ENCODE measurements at regions not wholly inside any gene's neighbourhood (a gene's known extent, or its start where the extent isn't known, plus 50 kb on each side); places are given as distances from the start of the nearest gene placed in this dataset.

GRCh38 chr2:6072768-6073167, 380.6 kb downstream of the SOX11 start:
- no peak for TF ChIP-seq TOX (CRISPR knock-in tag; IDR thresholded peaks at IDR 0.05; ENCODE audit: borderline replicate concordance)
- TF ChIP-seq POU6F1 (CRISPR knock-in tag; IDR thresholded peaks at IDR 0.05; ENCODE audit: borderline replicate concordance, low read depth), result no peak
- TF ChIP-seq BACH2 (CRISPR knock-in tag; IDR thresholded peaks at IDR 0.05; ENCODE audit: borderline replicate concordance), result no peak
- TF ChIP-seq ZNF70 (CRISPR knock-in tag; IDR thresholded peaks at IDR 0.05), result no peak
- no peak for TF ChIP-seq TSHZ2 (CRISPR knock-in tag; IDR thresholded peaks at IDR 0.05)
- TF ChIP-seq ZFP3 (CRISPR knock-in tag; IDR thresholded peaks at IDR 0.05), result no peak
- TF ChIP-seq ESRRG (CRISPR knock-in tag; IDR thresholded peaks at IDR 0.05), result no peak
- TF ChIP-seq ISL1 (CRISPR knock-in tag; IDR thresholded peaks at IDR 0.05), result no peak
- no peak for TF ChIP-seq TCF4 (CRISPR knock-in tag; IDR thresholded peaks at IDR 0.05; ENCODE audit: borderline replicate concordance)
- no peak for TF ChIP-seq OSR1 (CRISPR knock-in tag; IDR thresholded peaks at IDR 0.05)
- no peak for TF ChIP-seq RARB (CRISPR knock-in tag; IDR thresholded peaks at IDR 0.05)
- no peak for TF ChIP-seq ZFP30 (CRISPR knock-in tag; IDR thresholded peaks at IDR 0.05)
- TF ChIP-seq GLIS3 (CRISPR knock-in tag; IDR thresholded peaks at IDR 0.05), result no peak
- TF ChIP-seq CSRNP3 (CRISPR knock-in tag; IDR thresholded peaks at IDR 0.05), result no peak
- ATAC-seq, result no peak

GRCh38 chr2:6073191-6074088, 381.3 kb downstream of the SOX11 start:
- ATAC-seq, result peak; percentile 86
- TF ChIP-seq ISL1 (CRISPR knock-in tag; IDR thresholded peaks at IDR 0.05) (no peak), ARNTL (CRISPR knock-in tag; IDR thresholded peaks at IDR 0.05; ENCODE audit: borderline replicate concordance, low read depth) (no peak), ESRRG (CRISPR knock-in tag; IDR thresholded peaks at IDR 0.05) (no peak), SNAI2 (CRISPR knock-in tag; IDR thresholded peaks at IDR 0.05) (peak; percentile 74; the same call in 1 of the 2 replicates), PPARA (CRISPR knock-in tag; IDR thresholded peaks at IDR 0.05; ENCODE audit: borderline replicate concordance) (no peak), RARB (CRISPR knock-in tag; IDR thresholded peaks at IDR 0.05) (no peak), GLIS3 (CRISPR knock-in tag; IDR thresholded peaks at IDR 0.05) (peak; percentile 6; the same call in 1 of the 2 replicates), CSRNP3 (CRISPR knock-in tag; IDR thresholded peaks at IDR 0.05) (no peak; the same call in 1 of the 2 replicates), ZNF565 (CRISPR knock-in tag; conservative IDR thresholded peaks at IDR 0.05; ENCODE audit: low read depth) (no peak), ZNF70 (CRISPR knock-in tag; IDR thresholded peaks at IDR 0.05) (peak; percentile 1; the same call in 1 of the 2 replicates), ZNF8 (CRISPR knock-in tag; IDR thresholded peaks at IDR 0.05) (peak; percentile 18; the same call in 1 of the 2 replicates), TCF4 (CRISPR knock-in tag; IDR thresholded peaks at IDR 0.05; ENCODE audit: borderline replicate concordance) (peak; percentile 89), TSHZ2 (CRISPR knock-in tag; IDR thresholded peaks at IDR 0.05) (peak; percentile 72; the same call in 1 of the 2 replicates)

Data from SK-N-SH treated with all-trans-retinoic acid at 6 μM for 48 hours (cell line).